CD4-positive, alpha-beta T cell (primary cell): ENCODE measurements at regions not wholly inside any gene's neighbourhood (a gene's known extent, or its start where the extent isn't known, plus 50 kb on each side); places are given as distances from the start of the nearest gene placed in this dataset.

Experiments
- ATAC-seq: fragments of 200-7000 bp; cut with Tn5 transposase; one replicate; pipeline ENCODE4 v1.10.0; 2022; ENCODE audit warnings: mild to moderate bottlenecking; ENCODE audit not compliant: poor library complexity
- CTCF ChIA-PET: fragments of 350-600 bp; sonication (Branson Sonifier 250); formaldehyde crosslinking; loops from one replicate; lab custom pipeline; 2021; ENCODE audit warnings: antibody characterized with exemption, inconsistent platforms; lab: Charles Lee
- POLR2A ChIA-PET: fragments of 350-600 bp; sonication (Branson Sonifier 250); formaldehyde crosslinking; loops from one replicate; lab custom pipeline; 2021; ENCODE audit warnings: antibody characterized with exemption, inconsistent platforms; lab: Charles Lee
- DNase-seq, 14 experiments: peaks; one replicate each; pipeline ENCODE4 v3.0.0-alpha.2; 2013 to 2020; ENCODE audit warnings: mixed read lengths in 2 of 14
- H3K27ac ChIP-seq, 2 donors: one replicate each; pipeline versions ENCODE4 v1.5.1 to v1.7.0; 2013; ENCODE audit warnings: low read length in 2 of 2, low read depth in 1 of 2, mild to moderate bottlenecking in 1 of 2
- H3K27me3 ChIP-seq, 2 experiments: 1 replicate in 1 of 2; 2 replicates in 1 of 2; pipeline versions ENCODE4 v1.6.1 to v1.7.0; 2013; ENCODE audit warnings: low read length in 2 of 2, control low read depth in 1 of 2, mild to moderate bottlenecking in 1 of 2, moderate library complexity in 1 of 2; ENCODE audit not compliant: insufficient read depth in 2 of 2, control insufficient read depth in 1 of 2
- H3K36me3 ChIP-seq: one replicate; pipeline ENCODE4 v1.6.1; 2013; ENCODE audit warnings: low read length, control low read depth; ENCODE audit not compliant: insufficient read depth
- H3K4me1 ChIP-seq: one replicate; pipeline ENCODE4 v1.6.1; 2013; ENCODE audit warnings: low read length, control low read depth; ENCODE audit not compliant: insufficient read depth
- H3K4me3 ChIP-seq: one replicate; pipeline ENCODE4 v1.5.1; 2013; ENCODE audit warnings: mild to moderate bottlenecking, low read length, moderate library complexity
- H3K9me3 ChIP-seq, 2 experiments: 1 replicate in 1 of 2; 2 replicates in 1 of 2; pipeline versions ENCODE4 v1.6.1 to v1.7.0; 2013; ENCODE audit warnings: low read length in 2 of 2, mild to moderate bottlenecking in 2 of 2, control low read depth in 1 of 2, moderate library complexity in 1 of 2; ENCODE audit not compliant: control insufficient read depth in 1 of 2, insufficient read depth in 1 of 2
- H3K27ac Mint-ChIP-seq: one replicate; pipeline ENCODE4 v1.8.0; 2020; ENCODE audit warnings: mixed read lengths
- H3K27me3 Mint-ChIP-seq: one replicate; pipeline ENCODE4 v1.8.0; 2021; ENCODE audit warnings: mixed read lengths
- H3K36me3 Mint-ChIP-seq: one replicate; pipeline ENCODE4 v1.8.0; 2021; ENCODE audit warnings: low read depth, mixed read lengths
- H3K4me1 Mint-ChIP-seq: one replicate; pipeline ENCODE4 v1.8.0; 2021; ENCODE audit warnings: low read depth, mixed read lengths
- H3K4me3 Mint-ChIP-seq: one replicate; pipeline ENCODE4 v1.8.0; 2020; ENCODE audit warnings: mild to moderate bottlenecking, mixed read lengths
- H3K9me3 Mint-ChIP-seq: one replicate; pipeline ENCODE4 v1.8.0; 2020; ENCODE audit warnings: mixed read lengths
- intact Hi-C, 2 experiments: fragments of 100-400 bp; cut with DNase I in 1 of 2; cut with micrococcal nuclease in 1 of 2; formaldehyde crosslinking; loops; one replicate each; pipeline versions ENCODE4 v1.15.1 to v1.9.0; 2023 to 2025; cut with DNase I, micrococcal nuclease
- TF ChIP-seq, protein P1 (sequence below): fragments of 200-600 bp; IDR thresholded peaks from one replicate; pipeline ENCODE4 v1.8.0; 2022; ENCODE audit warnings: antibody characterized with exemption, mild to moderate bottlenecking

DNA sequence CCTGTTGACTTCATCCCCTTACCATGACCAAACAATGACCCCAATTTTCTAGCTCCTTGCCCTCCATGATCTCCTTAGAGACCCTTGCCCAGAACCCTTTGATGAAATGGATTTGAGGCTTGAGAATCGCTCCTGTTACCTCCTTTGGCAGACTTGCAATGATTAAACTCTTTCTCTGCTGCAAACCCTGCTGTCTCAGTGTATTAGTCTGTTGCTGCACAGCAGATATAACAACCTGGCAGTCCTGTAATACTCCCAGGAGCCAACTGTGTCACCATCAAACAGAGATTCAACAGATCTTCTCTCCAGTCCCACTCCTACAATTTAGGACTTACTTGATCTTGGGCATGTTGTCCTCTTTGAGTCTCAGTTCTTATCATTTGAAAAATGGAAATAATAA, 242.9 kb downstream of the HRH4 start:
- TF ChIP-seq, protein P1, sequence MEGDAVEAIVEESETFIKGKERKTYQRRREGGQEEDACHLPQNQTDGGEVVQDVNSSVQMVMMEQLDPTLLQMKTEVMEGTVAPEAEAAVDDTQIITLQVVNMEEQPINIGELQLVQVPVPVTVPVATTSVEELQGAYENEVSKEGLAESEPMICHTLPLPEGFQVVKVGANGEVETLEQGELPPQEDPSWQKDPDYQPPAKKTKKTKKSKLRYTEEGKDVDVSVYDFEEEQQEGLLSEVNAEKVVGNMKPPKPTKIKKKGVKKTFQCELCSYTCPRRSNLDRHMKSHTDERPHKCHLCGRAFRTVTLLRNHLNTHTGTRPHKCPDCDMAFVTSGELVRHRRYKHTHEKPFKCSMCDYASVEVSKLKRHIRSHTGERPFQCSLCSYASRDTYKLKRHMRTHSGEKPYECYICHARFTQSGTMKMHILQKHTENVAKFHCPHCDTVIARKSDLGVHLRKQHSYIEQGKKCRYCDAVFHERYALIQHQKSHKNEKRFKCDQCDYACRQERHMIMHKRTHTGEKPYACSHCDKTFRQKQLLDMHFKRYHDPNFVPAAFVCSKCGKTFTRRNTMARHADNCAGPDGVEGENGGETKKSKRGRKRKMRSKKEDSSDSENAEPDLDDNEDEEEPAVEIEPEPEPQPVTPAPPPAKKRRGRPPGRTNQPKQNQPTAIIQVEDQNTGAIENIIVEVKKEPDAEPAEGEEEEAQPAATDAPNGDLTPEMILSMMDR: no peak
- ChIA-PET CTCF (no interaction called here), POLR2A (no interaction called here)
- Histone ChIP-seq H3K27me3 (peaks cover 0 to 5% of the 10 kb centered on the region in 2 experiments), H3K27ac (no peak overlapping the region), H3K4me3 (no peak overlapping the region), H3K4me1 (no peaks in the 10 kb centered on the region), H3K9me3 (no peaks in the 10 kb centered on the region), H3K36me3 (no peaks in the 10 kb centered on the region)
- intact Hi-C loops: no loop called here
- DNase-seq: no peak
- peaks cover 31% of the 10 kb centered on the region for H3K27me3 Mint-ChIP-seq
- H3K36me3 Mint-ChIP-seq: no peaks in the 10 kb centered on the region
- no peaks in the 10 kb centered on the region for H3K4me1 Mint-ChIP-seq
- ATAC-seq: no peak
- no peaks in the 10 kb centered on the region for H3K9me3 Mint-ChIP-seq
- H3K4me3 Mint-ChIP-seq: no peak overlapping the region
- no peak overlapping the region for H3K27ac Mint-ChIP-seq

DNA sequence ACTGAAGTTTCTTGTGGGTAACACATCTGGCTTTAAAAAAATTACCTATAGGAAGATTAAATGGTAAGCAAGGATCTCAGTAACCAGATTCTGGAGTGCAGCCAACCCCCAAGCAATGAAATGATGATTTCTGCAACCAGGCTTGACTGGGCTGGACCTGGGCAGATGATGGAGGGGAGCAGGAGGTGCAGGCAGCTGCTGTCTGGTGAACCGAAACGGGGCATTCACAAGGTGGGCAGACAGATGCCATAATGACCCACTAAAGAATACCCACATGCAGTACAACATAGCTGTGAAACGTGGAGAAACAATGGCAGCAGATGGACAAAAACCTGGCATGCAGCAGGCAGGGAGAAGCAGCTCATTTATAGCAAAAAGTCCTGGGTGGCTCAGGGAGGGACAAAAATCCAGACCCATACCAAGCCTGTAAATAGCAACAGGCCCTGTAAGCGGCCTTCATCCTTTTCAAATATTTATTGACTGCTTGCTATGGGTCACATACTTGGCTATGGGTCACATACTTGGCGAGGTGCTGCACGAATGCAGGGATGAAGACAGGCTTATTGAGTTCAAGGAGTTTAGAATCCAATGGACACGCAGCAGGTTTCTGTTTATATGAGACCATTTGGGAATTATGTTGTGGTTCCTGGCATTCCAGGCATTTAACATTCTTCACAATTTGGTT, 244.7 kb downstream of the HRH4 start:
- Mint-ChIP-seq H3K27ac (no peak overlapping the region), H3K4me3 (no peak overlapping the region), H3K36me3 (no peaks in the 10 kb centered on the region), H3K4me1 (no peaks in the 10 kb centered on the region), H3K27me3 (peaks cover 24% of the 10 kb centered on the region), H3K9me3 (no peaks in the 10 kb centered on the region)
- TF ChIP-seq, protein P1: no peak
- ChIA-PET CTCF (no interaction called here), POLR2A (no interaction called here)
- H3K27me3 ChIP-seq: peaks cover 0 to 5% of the 10 kb centered on the region in 2 experiments
- H3K9me3 ChIP-seq: no peaks in the 10 kb centered on the region
- no peak overlapping the region for H3K4me3 ChIP-seq
- DNase-seq (no peak), ATAC-seq (no peak)
- H3K4me1 ChIP-seq: no peaks in the 10 kb centered on the region
- no peak overlapping the region for H3K27ac ChIP-seq
- intact Hi-C loops: no loop called here
- H3K36me3 ChIP-seq: no peaks in the 10 kb centered on the region

DNA sequence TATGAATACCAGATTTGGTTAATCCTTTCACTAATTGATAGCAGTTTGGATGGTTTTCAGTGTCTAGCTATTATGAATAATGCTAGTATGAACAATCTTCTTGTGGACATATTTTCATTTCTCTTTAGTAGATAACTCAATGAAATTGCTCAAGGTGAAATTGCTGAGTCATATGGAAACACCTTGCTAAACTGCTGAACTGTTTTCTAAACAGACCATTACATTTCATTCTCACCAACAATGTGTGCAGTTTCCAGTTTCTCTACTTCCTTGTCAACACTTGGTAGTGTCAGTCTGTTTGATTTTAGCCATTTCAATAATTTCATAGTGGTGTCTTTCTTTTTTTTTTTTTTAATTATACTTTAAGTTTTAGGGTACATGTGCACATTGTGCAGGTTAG, 250.0 kb downstream of the HRH4 start:
- intact Hi-C loops: no loop called here
- Mint-ChIP-seq H3K9me3 (no peaks in the 10 kb centered on the region), H3K4me3 (no peak overlapping the region), H3K27ac (no peak overlapping the region), H3K4me1 (no peaks in the 10 kb centered on the region), H3K36me3 (no peaks in the 10 kb centered on the region), H3K27me3 (peaks cover under 1% of the 10 kb centered on the region)
- H3K4me3 ChIP-seq: no peak overlapping the region
- no peaks in the 10 kb centered on the region for H3K36me3 ChIP-seq
- ChIA-PET POLR2A (no interaction called here), CTCF (no interaction called here)
- DNase-seq (no peak), ATAC-seq (no peak)
- no peaks in the 10 kb centered on the region for H3K4me1 ChIP-seq
- H3K9me3 ChIP-seq: no peaks in the 10 kb centered on the region
- no peak overlapping the region for H3K27ac ChIP-seq
- TF ChIP-seq, protein P1: no peak
- peaks cover 0 to 2% of the 10 kb centered on the region in 2 experiments for H3K27me3 ChIP-seq
